Naive thymus-derived CD8-positive, alpha-beta T cell (primary cell): ENCODE measurements at regions not wholly inside any gene's neighbourhood (a gene's known extent, or its start where the extent isn't known, plus 50 kb on each side); places are given as distances from the start of the nearest gene placed in this dataset.

Source experiments
- ATAC-seq, 2 donors: fragments of 150-1000 bp; cut with Tn5 transposase in 1 of 2; sonication (Bioruptor Pico), chemical (Tn5 transposase) in 1 of 2; 1 replicate in 1 of 2; 2 replicates in 1 of 2; pipeline ENCODE4 v1.10.0; 2021; ENCODE audit warnings: mild to moderate bottlenecking in 2 of 2, moderate library complexity in 2 of 2
- POLR2A ChIA-PET: fragments of 350-600 bp; sonication (Branson Sonifier 250); formaldehyde crosslinking; loops from one replicate; lab custom pipeline; 2021; ENCODE audit warnings: antibody characterized with exemption; lab: Charles Lee
- DNase-seq, 10 donors: peaks; one replicate each; pipeline versions ENCODE4 v3.0.0 to v3.0.0-alpha.2; 2020 to 2022
- H3K27ac Mint-ChIP-seq, 10 donors: one replicate each; pipeline ENCODE4 v1.8.0; 2020 to 2022; ENCODE audit warnings: mild to moderate bottlenecking in 10 of 10, mixed read lengths in 10 of 10, moderate library complexity in 4 of 10, inconsistent platforms in 1 of 10
- H3K27me3 Mint-ChIP-seq, 5 donors: one replicate each; pipeline ENCODE4 v1.8.0; 2021 to 2022; ENCODE audit warnings: mixed read lengths in 5 of 5
- H3K36me3 Mint-ChIP-seq, 3 donors: one replicate each; pipeline ENCODE4 v1.8.0; 2020 to 2022; ENCODE audit warnings: mixed read lengths in 3 of 3, mild to moderate bottlenecking in 2 of 3, inconsistent platforms in 1 of 3
- H3K4me1 Mint-ChIP-seq, 4 donors: one replicate each; pipeline ENCODE4 v1.8.0; 2021 to 2022; ENCODE audit warnings: mixed read lengths in 4 of 4
- H3K4me3 Mint-ChIP-seq, 10 donors: one replicate each; pipeline ENCODE4 v1.8.0; 2020 to 2022; ENCODE audit warnings: mild to moderate bottlenecking in 10 of 10, mixed read lengths in 10 of 10, moderate library complexity in 6 of 10, inconsistent platforms in 1 of 10
- H3K9me3 Mint-ChIP-seq, 9 donors: one replicate each; pipeline ENCODE4 v1.8.0; 2020 to 2022; ENCODE audit warnings: mixed read lengths in 9 of 9, mild to moderate bottlenecking in 3 of 9, inconsistent platforms in 1 of 9, moderate library complexity in 1 of 9

DNA sequence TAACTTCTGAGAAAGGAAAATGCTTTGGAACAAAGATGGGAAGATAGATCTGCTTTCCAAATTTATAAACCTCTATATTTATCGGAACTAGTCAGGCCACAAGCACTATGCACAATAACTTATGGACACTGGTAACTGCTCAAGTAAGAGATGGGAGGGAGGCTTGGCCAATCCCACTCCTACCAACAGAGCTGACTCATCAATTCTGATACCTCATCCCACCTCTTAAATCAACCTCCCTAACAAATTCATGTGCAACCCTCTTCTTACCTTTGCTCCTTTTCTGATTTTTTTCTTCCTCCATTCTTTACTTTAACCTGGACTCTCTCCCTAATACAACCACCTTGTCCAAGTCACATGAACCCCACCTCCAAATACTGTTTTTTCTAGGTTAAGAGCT, 289.9 kb upstream of the FAM241A start:
- no peak overlapping the region for H3K27ac Mint-ChIP-seq
- DNase-seq, result no peak
- ATAC-seq, result no peak
- H3K4me1 Mint-ChIP-seq, result no peaks in the 10 kb centered on the region
- POLR2A ChIA-PET, result no interaction called here
- no peaks in the 10 kb centered on the region for H3K27me3 Mint-ChIP-seq
- no peak overlapping the region for H3K4me3 Mint-ChIP-seq
- no peaks in the 10 kb centered on the region for H3K36me3 Mint-ChIP-seq
- H3K9me3 Mint-ChIP-seq, result peaks cover 0 to 2% (median 0%) of the 10 kb centered on the region in 9 donors

DNA sequence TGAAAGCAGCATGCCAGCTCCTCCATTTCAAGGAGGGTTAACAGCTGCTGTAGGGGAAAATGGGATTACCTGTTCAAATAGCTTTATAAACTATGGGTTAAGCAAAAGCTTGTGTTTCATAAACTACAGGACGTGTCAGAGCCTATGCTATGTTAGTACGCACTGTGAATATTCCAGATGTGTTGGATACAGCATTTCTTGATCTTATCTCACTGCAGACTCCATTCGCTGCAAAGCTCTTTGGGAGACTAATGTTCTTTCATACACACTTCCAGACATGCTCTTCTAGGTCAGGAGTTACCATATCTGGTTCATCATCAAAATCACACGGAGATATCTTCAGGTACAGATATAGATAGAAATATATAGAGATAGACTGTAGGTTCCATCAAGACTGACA, 281.2 kb upstream of the FAM241A start:
- H3K27me3 Mint-ChIP-seq, result peaks cover 0 to 3% (median 0%) of the 10 kb centered on the region in 5 donors
- DNase-seq (no peak), ATAC-seq (no peak)
- peaks cover 2 to 28% (median 10%) of the 10 kb centered on the region in 9 donors for H3K9me3 Mint-ChIP-seq
- no peak overlapping the region for H3K27ac Mint-ChIP-seq
- H3K4me3 Mint-ChIP-seq, result no peak overlapping the region
- no peaks in the 10 kb centered on the region for H3K36me3 Mint-ChIP-seq
- POLR2A ChIA-PET, result no interaction called here
- H3K4me1 Mint-ChIP-seq, result no peaks in the 10 kb centered on the region

GRCh38 chr4:111869339-111869738, 275.9 kb upstream of the FAM241A start:
- POLR2A ChIA-PET, result no interaction called here
- Mint-ChIP-seq H3K9me3 (peaks cover 2 to 17% (median 10%) of the 10 kb centered on the region in 9 donors), H3K27ac (no peak overlapping the region), H3K4me3 (no peak overlapping the region), H3K36me3 (no peaks in the 10 kb centered on the region), H3K4me1 (no peaks in the 10 kb centered on the region), H3K27me3 (peaks cover 0 to 3% (median 0%) of the 10 kb centered on the region in 5 donors)
- DNase-seq (no peak), ATAC-seq (no peak)

- H3K4me3 Mint-ChIP-seq, result no peak overlapping the region
- no peaks in the 10 kb centered on the region for H3K4me1 Mint-ChIP-seq
- peaks cover 0 to 3% (median 0%) of the 10 kb centered on the region in 5 donors for H3K27me3 Mint-ChIP-seq
- DNase-seq (no peak), ATAC-seq (no peak)
- H3K9me3 Mint-ChIP-seq, result peaks cover 2 to 11% (median 6%) of the 10 kb centered on the region in 9 donors
- H3K36me3 Mint-ChIP-seq, result no peaks in the 10 kb centered on the region
- H3K27ac Mint-ChIP-seq, result no peak overlapping the region
- POLR2A ChIA-PET, result no interaction called here
Measured at GRCh38 chr4:111871802-111872201, 273.5 kb upstream of the FAM241A start.

GRCh38 chr4:111873801-111874200, 271.5 kb upstream of the FAM241A start:
- Mint-ChIP-seq H3K4me1 (no peaks in the 10 kb centered on the region), H3K27ac (no peak overlapping the region), H3K36me3 (no peaks in the 10 kb centered on the region), H3K4me3 (no peak overlapping the region), H3K9me3 (peaks cover 0 to 4% (median 0%) of the 10 kb centered on the region in 9 donors), H3K27me3 (peaks cover 0 to 3% (median 0%) of the 10 kb centered on the region in 5 donors)
- DNase-seq (no peak), ATAC-seq (no peak)
- POLR2A ChIA-PET, result no interaction called here

GRCh38 chr4:111879539-111879938, 265.7 kb upstream of the FAM241A start:
- H3K27ac Mint-ChIP-seq, result no peak overlapping the region
- H3K4me1 Mint-ChIP-seq, result no peaks in the 10 kb centered on the region
- POLR2A ChIA-PET, result no interaction called here
- H3K4me3 Mint-ChIP-seq, result no peak overlapping the region
- ATAC-seq (no peak), DNase-seq (no peak)
- H3K27me3 Mint-ChIP-seq, result peaks cover 0 to 3% (median 0%) of the 10 kb centered on the region in 5 donors
- no peaks in the 10 kb centered on the region for H3K9me3 Mint-ChIP-seq
- H3K36me3 Mint-ChIP-seq, result no peaks in the 10 kb centered on the region

GRCh38 chr4:111880116-111880515, 265.1 kb upstream of the FAM241A start:
- H3K4me1 Mint-ChIP-seq, result no peaks in the 10 kb centered on the region
- POLR2A ChIA-PET, result no interaction called here
- ATAC-seq (no peak), DNase-seq (no peak)
- peaks cover 0 to 1% (median 0%) of the 10 kb centered on the region in 9 donors for H3K9me3 Mint-ChIP-seq
- H3K27me3 Mint-ChIP-seq, result peaks cover 0 to 2% (median 0%) of the 10 kb centered on the region in 5 donors
- H3K4me3 Mint-ChIP-seq, result no peak overlapping the region
- H3K36me3 Mint-ChIP-seq, result no peaks in the 10 kb centered on the region
- no peak overlapping the region for H3K27ac Mint-ChIP-seq

- no peak for ATAC-seq
- H3K9me3 Mint-ChIP-seq, result peaks cover 0 to 1% (median 0%) of the 10 kb centered on the region in 9 donors
Measured at GRCh38 chr4:111883557-111883999, 261.7 kb upstream of the FAM241A start.

DNA sequence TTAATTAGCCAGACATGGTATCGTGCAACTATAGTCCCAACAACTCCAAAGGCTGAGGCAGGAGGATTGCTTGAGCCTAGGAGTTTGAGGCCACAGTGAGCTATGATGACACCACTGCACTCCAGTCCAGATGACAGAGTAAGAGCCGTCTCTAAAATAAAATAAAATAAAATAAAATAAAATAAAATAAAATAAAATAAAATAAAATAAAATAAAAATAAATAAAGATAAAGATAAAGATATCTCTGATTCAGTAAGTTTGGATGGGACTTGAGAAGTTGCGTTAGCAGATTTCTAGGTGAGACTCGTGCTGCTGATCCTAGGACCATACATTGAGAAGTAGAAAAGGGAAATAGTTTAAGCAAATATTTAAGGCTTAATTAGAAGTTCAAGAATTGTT, 254.8 kb upstream of the FAM241A start:
- ATAC-seq, result no peak
- H3K27ac Mint-ChIP-seq, result no peak overlapping the region
- POLR2A ChIA-PET, result no interaction called here
- peaks cover 0 to 9% (median 1%) of the 10 kb centered on the region in 5 donors for H3K27me3 Mint-ChIP-seq
- H3K4me1 Mint-ChIP-seq, result no peaks in the 10 kb centered on the region
- no peak for DNase-seq
- no peak overlapping the region for H3K4me3 Mint-ChIP-seq
- H3K36me3 Mint-ChIP-seq, result peaks cover 0 to 12% (median 3%) of the 10 kb centered on the region in 3 donors
- peaks cover 0 to 10% (median 5%) of the 10 kb centered on the region in 9 donors for H3K9me3 Mint-ChIP-seq

More at GRCh38 chr4:111883557-111883999, 261.7 kb upstream of the FAM241A start:
- Mint-ChIP-seq H3K36me3 (no peaks in the 10 kb centered on the region), H3K27ac (no peak overlapping the region), H3K27me3 (peaks cover 0 to 2% (median 0%) of the 10 kb centered on the region in 5 donors), H3K4me3 (no peak overlapping the region), H3K4me1 (no peaks in the 10 kb centered on the region)
- POLR2A ChIA-PET, result no interaction called here
- DNase-seq, result no peak

- ATAC-seq, result no peak
- Mint-ChIP-seq H3K27ac (no peak overlapping the region), H3K27me3 (no peaks in the 10 kb centered on the region), H3K36me3 (no peaks in the 10 kb centered on the region), H3K4me3 (no peak overlapping the region), H3K4me1 (no peaks in the 10 kb centered on the region), H3K9me3 (no peaks in the 10 kb centered on the region)
- POLR2A ChIA-PET, result no interaction called here
- no peak for DNase-seq
Measured at GRCh38 chr4:111905511-111905910, 239.7 kb upstream of the FAM241A start.

GRCh38 chr4:111919639-111920038, 225.6 kb upstream of the FAM241A start:
- H3K4me3 Mint-ChIP-seq, result no peak overlapping the region
- peaks cover 0 to 20% (median 3%) of the 10 kb centered on the region in 9 donors for H3K9me3 Mint-ChIP-seq
- H3K4me1 Mint-ChIP-seq, result no peaks in the 10 kb centered on the region
- no peak overlapping the region for H3K27ac Mint-ChIP-seq
- POLR2A ChIA-PET, result no interaction called here
- DNase-seq (no peak), ATAC-seq (no peak)
- H3K36me3 Mint-ChIP-seq, result peaks cover 0 to 5% (median 0%) of the 10 kb centered on the region in 3 donors
- H3K27me3 Mint-ChIP-seq, result peaks cover 0 to 11% (median 4%) of the 10 kb centered on the region in 5 donors

DNA sequence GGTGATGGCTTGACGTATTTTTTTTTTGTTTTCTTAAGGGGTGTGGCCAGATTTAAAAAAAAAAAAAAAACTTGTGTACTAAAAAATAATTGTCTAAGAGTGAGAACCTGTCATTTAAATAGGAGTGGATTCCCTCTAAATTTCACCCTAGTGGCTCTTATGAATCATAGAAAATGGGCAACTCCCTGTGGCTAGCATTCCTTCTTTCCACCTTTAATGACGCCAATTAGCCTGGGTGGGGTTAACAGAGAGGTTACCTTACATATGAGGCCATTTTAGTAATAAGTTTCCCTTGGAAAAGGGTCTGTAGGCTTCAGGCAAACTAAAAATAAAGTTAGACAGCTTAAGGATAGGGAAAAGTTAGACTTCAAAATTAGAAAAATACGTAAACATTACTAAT, 223.5 kb upstream of the FAM241A start:
- no peak for ATAC-seq
- POLR2A ChIA-PET, result no interaction called here
- H3K36me3 Mint-ChIP-seq, result peaks cover 0 to 5% (median 0%) of the 10 kb centered on the region in 3 donors
- no peak overlapping the region for H3K4me3 Mint-ChIP-seq
- H3K27ac Mint-ChIP-seq, result no peak overlapping the region
- H3K27me3 Mint-ChIP-seq, result peaks cover 0 to 9% (median 2%) of the 10 kb centered on the region in 5 donors
- H3K9me3 Mint-ChIP-seq, result peaks cover 0 to 9% (median 0%) of the 10 kb centered on the region in 9 donors
- H3K4me1 Mint-ChIP-seq, result no peaks in the 10 kb centered on the region
- DNase-seq, result no peak

DNA sequence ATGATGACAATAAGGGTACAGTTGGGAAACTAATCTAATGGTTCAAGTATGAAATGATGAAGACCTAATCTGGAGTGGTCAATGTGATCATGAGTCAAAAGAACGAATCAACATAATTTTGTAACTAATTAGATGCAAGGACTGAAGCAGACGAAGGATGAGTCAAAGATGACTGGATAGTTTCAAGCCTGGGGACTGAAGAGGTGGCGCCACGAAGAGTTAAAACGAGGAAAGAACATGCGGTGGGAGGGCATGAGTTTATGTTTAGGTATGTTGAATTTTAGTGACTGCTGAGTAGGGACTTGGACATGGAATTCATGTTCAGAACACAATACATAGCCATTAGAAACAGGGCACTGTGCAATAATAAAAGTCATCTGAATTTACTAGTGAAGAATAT, 221.5 kb upstream of the FAM241A start:
- no peaks in the 10 kb centered on the region for H3K36me3 Mint-ChIP-seq
- DNase-seq (no peak), ATAC-seq (no peak)
- H3K4me1 Mint-ChIP-seq, result no peaks in the 10 kb centered on the region
- H3K27me3 Mint-ChIP-seq, result peaks cover 0 to 2% (median 0%) of the 10 kb centered on the region in 5 donors
- no peak overlapping the region for H3K4me3 Mint-ChIP-seq
- H3K27ac Mint-ChIP-seq, result no peak overlapping the region
- POLR2A ChIA-PET, result no interaction called here
- peaks cover 0 to 4% (median 0%) of the 10 kb centered on the region in 9 donors for H3K9me3 Mint-ChIP-seq

DNA sequence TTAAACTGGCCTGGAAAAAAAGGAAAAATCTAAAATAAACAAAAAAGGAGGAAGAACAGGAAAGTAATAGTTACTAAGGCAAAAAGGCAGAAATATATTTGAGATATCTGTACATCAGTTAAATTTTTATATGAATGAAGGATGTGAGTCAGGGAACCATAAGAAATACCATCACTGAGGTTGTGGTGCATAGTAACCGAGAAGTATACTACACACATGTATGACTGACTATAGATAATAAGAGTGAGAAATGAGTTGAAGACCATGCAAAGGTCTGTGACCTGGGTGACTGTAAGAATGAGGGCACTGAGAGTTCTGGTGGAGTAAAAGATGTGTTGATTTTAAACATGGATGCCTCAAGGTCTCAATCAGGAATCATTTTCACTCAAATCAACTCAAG, 220.6 kb upstream of the FAM241A start:
- peaks cover 0 to under 1% (median 0%) of the 10 kb centered on the region in 5 donors for H3K27me3 Mint-ChIP-seq
- no peaks in the 10 kb centered on the region for H3K36me3 Mint-ChIP-seq
- DNase-seq (no peak), ATAC-seq (no peak)
- H3K4me3 Mint-ChIP-seq, result no peak overlapping the region
- POLR2A ChIA-PET, result no interaction called here
- H3K27ac Mint-ChIP-seq, result no peak overlapping the region
- no peaks in the 10 kb centered on the region for H3K9me3 Mint-ChIP-seq
- no peaks in the 10 kb centered on the region for H3K4me1 Mint-ChIP-seq
